ENCODE measurements at regions not wholly inside any gene's neighbourhood (a gene's known extent, or its start where the extent isn't known, plus 50 kb on each side); places are given as distances from the start of the nearest gene placed in this dataset.

- Mint-ChIP-seq H3K4me3 (no peak overlapping the region), H3K27ac (no peak overlapping the region)
Observed at GRCh38 chr16:79336437-79337229, 263.9 kb downstream of the MAF start.

DNA sequence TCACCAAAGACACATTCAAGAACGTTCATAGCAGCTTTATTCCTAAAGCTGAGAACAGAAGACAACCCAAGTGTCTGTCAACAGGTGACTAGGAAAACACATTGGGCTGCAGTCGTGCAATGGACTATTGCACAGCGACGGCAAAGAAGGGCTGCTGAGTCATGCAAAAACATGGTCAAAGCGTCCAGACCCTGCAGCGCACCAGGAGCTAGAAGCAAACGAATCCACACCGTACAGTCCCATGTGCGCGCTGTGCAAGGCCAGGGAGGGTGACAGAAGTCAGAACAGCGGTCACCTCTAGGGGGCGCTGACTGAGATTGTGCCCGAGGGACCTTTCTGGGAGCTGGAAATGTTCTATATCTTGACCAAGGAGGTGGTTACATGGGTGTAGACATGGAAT is 266.4 kb downstream of the MAF start:
- Mint-ChIP-seq H3K9me3 (no peaks in the 10 kb centered on the region), H3K4me3 (no peak overlapping the region), H3K27me3 (peaks cover 10% of the 10 kb centered on the region), H3K36me3 (ENCODE audit: low read depth) (no peaks in the 10 kb centered on the region), H3K27ac (no peak overlapping the region), H3K4me1 (no peaks in the 10 kb centered on the region)
- DNase-seq, result no peak
- TF ChIP-seq, protein P1, sequence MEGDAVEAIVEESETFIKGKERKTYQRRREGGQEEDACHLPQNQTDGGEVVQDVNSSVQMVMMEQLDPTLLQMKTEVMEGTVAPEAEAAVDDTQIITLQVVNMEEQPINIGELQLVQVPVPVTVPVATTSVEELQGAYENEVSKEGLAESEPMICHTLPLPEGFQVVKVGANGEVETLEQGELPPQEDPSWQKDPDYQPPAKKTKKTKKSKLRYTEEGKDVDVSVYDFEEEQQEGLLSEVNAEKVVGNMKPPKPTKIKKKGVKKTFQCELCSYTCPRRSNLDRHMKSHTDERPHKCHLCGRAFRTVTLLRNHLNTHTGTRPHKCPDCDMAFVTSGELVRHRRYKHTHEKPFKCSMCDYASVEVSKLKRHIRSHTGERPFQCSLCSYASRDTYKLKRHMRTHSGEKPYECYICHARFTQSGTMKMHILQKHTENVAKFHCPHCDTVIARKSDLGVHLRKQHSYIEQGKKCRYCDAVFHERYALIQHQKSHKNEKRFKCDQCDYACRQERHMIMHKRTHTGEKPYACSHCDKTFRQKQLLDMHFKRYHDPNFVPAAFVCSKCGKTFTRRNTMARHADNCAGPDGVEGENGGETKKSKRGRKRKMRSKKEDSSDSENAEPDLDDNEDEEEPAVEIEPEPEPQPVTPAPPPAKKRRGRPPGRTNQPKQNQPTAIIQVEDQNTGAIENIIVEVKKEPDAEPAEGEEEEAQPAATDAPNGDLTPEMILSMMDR (IDR thresholded peaks at IDR 0.05), result no peak
- CTCF ChIA-PET, result no interaction called here
- POLR2A ChIA-PET, result no interaction called here
- no peak for ATAC-seq (ENCODE audit: low read depth)
- intact Hi-C loops (cut with micrococcal nuclease), result no loop called here

More at GRCh38 chr16:79336437-79337229, 263.9 kb downstream of the MAF start:
- H3K27me3 Mint-ChIP-seq, result peaks cover 9% of the 10 kb centered on the region
- peaks cover 2% of the 10 kb centered on the region for H3K9me3 Mint-ChIP-seq
- ChIA-PET POLR2A (no interaction called here), CTCF (no interaction called here)
- H3K36me3 Mint-ChIP-seq (ENCODE audit: low read depth), result no peaks in the 10 kb centered on the region
- ATAC-seq (ENCODE audit: low read depth), result no peak
- H3K4me1 Mint-ChIP-seq, result no peaks in the 10 kb centered on the region
- TF ChIP-seq, protein P1 (IDR thresholded peaks at IDR 0.05), result no peak
- no peak for DNase-seq
- intact Hi-C loops (cut with micrococcal nuclease), result no loop called here

DNA sequence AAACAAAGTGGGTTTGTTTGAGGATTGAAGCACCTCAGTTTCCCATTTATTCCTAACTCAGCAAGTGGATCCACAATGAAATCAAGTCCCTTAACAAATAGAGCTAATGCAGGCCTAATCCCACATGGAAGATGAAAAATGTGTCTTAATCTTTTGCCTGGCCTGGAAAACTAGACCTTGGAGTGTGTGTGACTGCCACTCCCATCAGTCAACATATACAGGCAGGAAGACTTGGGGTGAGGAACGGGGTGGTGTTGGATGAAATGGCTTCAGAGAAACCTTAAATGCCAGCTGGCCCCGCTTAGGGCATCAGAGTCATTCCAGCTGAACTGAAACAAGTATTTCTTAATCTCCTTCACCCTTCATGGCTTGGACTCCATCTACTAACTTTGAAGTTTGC is 269.5 kb downstream of the MAF start:
- H3K4me1 Mint-ChIP-seq, result peaks cover 4% of the 10 kb centered on the region
- ChIA-PET POLR2A (no interaction called here), CTCF (no interaction called here)
- ATAC-seq (ENCODE audit: low read depth), result no peak
- DNase-seq, result no peak
- TF ChIP-seq, protein P1 (IDR thresholded peaks at IDR 0.05), result no peak
- peaks cover 29% of the 10 kb centered on the region for H3K27me3 Mint-ChIP-seq
- intact Hi-C loops (cut with micrococcal nuclease), result no loop called here
- H3K9me3 Mint-ChIP-seq, result no peaks in the 10 kb centered on the region
- no peaks in the 10 kb centered on the region for H3K36me3 Mint-ChIP-seq (ENCODE audit: low read depth)
- no peak overlapping the region for H3K27ac Mint-ChIP-seq
- H3K4me3 Mint-ChIP-seq, result no peak overlapping the region

DNA sequence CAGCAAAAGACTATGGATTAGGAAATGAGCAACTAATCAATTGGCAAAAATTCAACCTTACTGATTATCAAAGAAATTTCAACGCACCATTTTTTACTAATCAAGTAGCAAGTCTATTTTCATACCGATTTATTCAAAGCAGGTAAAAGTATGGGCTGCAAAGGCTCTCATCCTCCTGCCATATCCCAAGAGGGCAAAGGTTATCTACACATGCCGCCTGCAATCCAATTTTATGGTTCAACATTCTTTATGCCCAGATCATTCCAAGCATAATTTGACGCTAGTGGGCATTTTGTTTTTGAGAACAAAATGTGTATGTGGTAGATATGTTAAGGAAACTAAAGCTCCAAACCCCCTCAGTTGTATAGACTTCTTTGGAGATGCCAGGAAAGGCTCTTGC is 270.6 kb downstream of the MAF start:
- CTCF ChIA-PET, result no interaction called here
- POLR2A ChIA-PET, result no interaction called here
- Mint-ChIP-seq H3K9me3 (no peaks in the 10 kb centered on the region), H3K27ac (no peak overlapping the region), H3K4me3 (no peak overlapping the region), H3K36me3 (ENCODE audit: low read depth) (no peaks in the 10 kb centered on the region), H3K4me1 (peaks cover 4% of the 10 kb centered on the region), H3K27me3 (peaks cover 30% of the 10 kb centered on the region)
- DNase-seq (no peak), ATAC-seq (ENCODE audit: low read depth) (no peak)
- TF ChIP-seq, protein P1 (IDR thresholded peaks at IDR 0.05), result no peak
- intact Hi-C loops (cut with micrococcal nuclease), result no loop called here

DNA sequence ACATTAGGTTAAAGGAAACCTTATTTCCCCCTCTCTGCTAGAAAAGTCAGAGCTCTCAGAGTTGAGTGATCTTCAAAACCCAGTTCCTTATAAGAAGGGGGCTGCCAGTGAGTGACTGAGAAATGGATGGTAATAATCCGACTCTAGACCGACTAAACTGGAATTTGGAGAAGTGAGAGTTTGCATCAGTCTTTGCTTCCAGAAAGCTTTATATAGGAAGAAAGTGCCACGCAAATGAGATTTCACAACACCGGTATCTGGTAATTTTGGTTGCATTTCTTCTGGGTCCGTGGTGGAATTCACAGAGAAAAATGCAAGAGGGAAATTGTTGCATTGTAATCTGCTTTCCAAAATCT is 271.4 kb downstream of the MAF start:
- CTCF ChIA-PET, result no interaction called here

More for the DNA sequence above, 271.4 kb downstream of the MAF start:
- H3K4me3 Mint-ChIP-seq, result no peak overlapping the region
- intact Hi-C loops (cut with micrococcal nuclease), result no loop called here
- DNase-seq (no peak), ATAC-seq (ENCODE audit: low read depth) (no peak)
- H3K27me3 Mint-ChIP-seq, result peaks cover 34% of the 10 kb centered on the region
- POLR2A ChIA-PET, result no interaction called here
- H3K4me1 Mint-ChIP-seq, result peaks cover 4% of the 10 kb centered on the region
- H3K36me3 Mint-ChIP-seq (ENCODE audit: low read depth), result no peaks in the 10 kb centered on the region
- no peak overlapping the region for H3K27ac Mint-ChIP-seq
- H3K9me3 Mint-ChIP-seq, result no peaks in the 10 kb centered on the region
- TF ChIP-seq, protein P1 (IDR thresholded peaks at IDR 0.05), result no peak
